ENCODE measurements at regions not wholly inside any gene's neighbourhood (a gene's known extent, or its start where the extent isn't known, plus 50 kb on each side); places are given as distances from the start of the nearest gene placed in this dataset.

- DNase-seq, result no peak
These were observed 151.4 kb downstream of the ACKR3 start for GRCh38 chr2:236720974-236721540.

DNA sequence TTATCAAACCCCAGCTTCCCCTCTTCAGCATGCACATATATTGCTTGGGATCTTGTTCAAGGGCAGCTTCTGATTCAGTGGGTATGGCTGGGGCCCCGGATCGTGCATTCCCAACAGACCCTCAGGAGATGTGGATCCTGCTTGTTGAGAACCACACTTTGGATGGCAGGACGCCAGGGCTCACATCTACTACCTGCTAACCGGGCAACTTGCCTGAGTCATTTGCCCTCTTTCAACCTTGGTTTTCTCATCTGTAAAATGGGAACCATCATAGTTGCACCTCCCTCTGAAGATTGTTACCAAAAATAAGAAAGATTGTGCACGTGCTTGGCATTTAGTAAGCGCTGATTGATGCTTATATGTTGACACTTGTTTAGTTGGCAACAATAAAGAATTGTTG lies 154.6 kb downstream of the ACKR3 start:
- no peak for DNase-seq

GRCh38 chr2:236726701-236727450 lies 157.3 kb downstream of the ACKR3 start:
- no peak for DNase-seq

- no peak for DNase-seq
These were observed 159.5 kb downstream of the ACKR3 start for GRCh38 chr2:236728916-236729670.

DNA sequence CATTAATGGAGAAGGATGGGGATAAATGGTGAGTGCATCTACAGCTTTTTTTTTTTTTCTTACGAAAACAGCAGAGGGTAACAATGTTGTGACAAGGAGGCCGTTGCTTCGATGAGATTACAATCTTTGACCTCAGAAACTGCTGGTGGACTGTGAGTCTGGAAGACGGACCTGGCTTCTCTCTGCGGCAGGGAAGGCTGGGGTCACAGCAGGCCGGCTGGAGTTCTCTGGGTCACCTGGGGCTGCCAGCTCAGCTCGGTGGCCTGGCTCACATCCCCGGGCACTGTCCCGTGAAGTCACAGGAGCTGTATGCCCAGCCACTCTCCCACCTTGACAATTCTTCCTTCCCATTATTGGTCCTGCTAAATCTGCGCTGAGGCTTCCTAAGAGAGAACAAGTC lies 160.8 kb downstream of the ACKR3 start:
- DNase-seq, result no peak

DNA sequence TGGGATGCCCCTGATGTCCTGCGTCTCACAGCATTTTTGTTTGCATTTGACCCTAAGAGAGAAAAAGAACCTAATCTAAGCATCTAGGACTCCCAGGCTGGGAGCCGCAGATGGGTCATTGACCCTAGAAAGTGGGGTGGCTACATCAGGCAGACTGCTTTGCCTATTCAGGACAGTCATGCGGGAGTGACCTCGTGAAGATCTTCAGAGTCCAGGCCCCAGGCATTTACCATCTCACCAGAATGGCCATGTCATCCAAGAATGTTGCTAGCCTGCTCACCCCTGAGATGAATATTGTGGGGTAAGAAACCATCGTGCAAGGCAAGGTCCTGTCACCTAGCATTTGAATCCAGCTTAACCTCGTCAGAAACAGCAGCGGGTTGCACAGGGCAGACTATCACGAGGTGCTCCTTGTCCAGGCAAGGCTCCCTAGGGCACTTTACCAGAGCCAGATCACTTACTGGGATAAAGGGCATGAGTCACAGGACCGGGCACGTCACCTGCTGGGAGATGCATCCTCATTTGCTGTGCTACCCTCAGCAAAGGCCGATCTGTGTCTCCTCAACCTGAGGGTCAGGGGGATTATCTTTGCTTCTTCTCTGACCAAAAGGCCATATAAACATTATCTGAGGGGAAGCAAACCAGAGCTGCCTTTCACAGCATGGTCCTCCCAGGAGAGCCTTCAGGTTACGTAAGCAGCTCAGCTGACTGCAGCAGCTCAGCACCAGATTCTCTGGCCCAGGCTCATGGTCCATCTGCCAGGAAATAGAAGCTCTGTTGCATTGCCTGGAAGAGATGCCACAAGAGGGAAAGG lies 162.3 kb downstream of the ACKR3 start:
- no peak for DNase-seq

GRCh38 chr2:236733156-236733555 lies 163.5 kb downstream of the ACKR3 start:
- no peak for DNase-seq

GRCh38 chr2:236735825-236736238 lies 166.2 kb downstream of the ACKR3 start:
- DNase-seq, result no peak

DNA sequence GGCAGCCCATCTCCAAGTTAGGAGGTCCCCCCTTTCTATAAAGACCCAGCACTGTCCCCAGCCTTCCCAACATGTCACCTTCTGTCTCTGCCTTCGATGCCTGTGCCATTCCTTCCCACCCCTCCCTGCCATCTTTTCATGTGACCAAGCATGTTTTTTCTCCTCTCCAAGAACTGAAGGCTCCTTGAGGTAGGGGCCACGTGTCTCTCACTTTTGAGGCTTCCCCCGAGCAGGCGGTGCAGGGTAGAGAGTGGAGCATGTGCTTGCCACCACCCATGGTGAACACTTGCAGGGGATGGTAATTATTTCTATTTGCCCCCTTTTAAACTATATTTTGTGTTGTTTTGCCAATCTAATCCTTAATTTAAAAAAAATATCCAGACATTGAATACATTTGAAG lies 168.4 kb downstream of the ACKR3 start:
- no peak for DNase-seq

GRCh38 chr2:236738896-236739295 lies 169.3 kb downstream of the ACKR3 start:
- no peak for DNase-seq

DNA sequence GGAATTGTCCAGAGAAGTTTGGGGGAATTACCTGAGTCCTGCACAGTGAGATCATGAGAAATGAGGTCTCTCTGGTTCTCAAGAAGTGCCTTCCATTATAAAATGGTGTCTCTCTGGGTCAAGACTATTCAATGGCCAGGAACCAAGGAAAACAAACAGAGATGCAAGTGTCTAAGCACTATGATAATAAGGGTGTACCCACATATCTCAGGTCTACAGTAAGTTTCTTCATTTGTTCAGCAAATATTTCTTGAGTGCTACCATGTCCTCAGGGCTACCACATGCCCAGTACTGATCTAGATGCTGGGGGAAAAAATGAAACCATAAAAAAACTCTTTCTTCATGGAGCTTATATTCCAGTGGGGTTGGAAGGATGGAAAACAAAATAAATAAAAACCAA lies 170.0 kb downstream of the ACKR3 start:
- no peak for DNase-seq

DNA sequence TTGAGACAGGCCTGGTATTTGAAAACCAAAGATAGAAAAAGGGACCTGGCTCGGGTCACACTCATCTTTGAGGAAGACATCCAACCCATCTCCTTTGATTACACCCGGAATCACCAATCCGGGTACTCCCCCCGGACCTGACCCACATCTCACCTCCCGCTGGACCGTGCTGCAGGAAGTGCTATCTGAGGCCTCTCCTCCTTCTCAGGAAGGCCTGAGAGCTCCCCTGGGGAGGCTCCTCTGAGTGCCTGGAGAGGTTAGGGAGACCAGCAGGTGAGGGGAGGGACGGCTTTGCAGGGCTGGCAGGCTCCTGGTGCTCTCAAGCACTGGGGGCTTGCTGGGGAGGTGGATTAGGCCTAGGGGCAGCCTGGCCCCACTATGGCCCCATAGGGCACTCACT lies 170.9 kb downstream of the ACKR3 start:
- no peak for DNase-seq

DNA sequence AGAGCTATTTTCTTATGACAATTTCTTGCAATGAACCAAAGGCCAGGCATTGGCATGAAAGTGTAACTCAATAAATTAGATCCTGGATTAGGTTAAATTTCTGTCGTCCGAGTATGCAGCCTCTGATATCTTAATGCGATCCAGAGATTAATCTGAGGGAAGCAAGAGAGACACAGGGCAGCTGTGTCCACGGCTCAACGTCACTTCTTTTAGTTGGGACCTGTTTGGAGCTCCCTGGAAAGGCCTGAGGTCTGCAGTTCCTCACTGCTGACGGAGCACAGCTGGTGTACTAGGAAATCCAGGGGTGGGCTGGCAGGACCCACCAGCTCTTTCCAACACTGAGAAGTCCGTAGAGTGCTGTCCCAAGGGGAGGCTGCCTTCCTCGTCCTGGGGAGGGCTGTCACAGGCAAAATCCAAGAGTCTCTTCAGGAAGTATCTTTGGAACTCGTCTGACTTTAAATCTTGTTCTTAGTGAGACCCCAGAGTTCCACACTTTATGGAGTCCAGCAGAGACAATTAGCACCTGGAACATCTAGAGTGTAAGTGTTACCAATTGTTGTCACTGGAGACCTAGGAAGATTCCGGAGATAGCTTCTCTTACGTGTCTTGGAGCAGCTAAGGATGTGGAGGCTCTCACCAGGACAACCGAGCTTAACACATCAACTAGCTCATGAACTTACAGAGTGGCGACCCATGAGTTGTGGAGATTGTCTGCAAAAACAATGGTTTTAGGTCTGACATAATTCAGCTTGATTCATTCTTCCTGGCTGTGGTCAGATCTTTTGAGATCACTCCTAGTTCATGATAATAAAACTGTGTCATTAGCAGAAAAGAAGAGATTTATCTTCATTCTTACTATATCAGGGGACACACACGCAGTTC lies 173.7 kb downstream of the ACKR3 start:
- no peak for DNase-seq

DNA sequence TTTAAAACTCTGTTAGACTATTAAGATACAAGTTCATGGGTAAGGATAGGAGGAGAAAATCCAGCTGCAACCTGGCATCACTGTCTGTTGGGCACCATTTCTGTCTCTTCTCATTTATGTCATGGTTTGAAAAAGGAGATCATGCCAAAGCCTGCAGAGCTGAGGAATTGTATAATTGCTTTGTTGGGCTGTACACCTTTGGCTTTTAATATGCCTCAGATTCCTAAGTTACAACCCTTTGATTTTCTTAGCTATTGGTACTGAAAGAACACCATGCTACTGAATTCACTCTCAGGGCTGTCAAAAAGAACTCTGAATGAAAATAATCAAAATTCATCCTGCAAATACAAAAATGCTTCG lies 174.3 kb downstream of the ACKR3 start:
- no peak for DNase-seq

GRCh38 chr2:236744281-236744705 lies 174.7 kb downstream of the ACKR3 start:
- DNase-seq, result no peak

GRCh38 chr2:236744716-236745115 lies 175.1 kb downstream of the ACKR3 start:
- DNase-seq, result no peak

DNA sequence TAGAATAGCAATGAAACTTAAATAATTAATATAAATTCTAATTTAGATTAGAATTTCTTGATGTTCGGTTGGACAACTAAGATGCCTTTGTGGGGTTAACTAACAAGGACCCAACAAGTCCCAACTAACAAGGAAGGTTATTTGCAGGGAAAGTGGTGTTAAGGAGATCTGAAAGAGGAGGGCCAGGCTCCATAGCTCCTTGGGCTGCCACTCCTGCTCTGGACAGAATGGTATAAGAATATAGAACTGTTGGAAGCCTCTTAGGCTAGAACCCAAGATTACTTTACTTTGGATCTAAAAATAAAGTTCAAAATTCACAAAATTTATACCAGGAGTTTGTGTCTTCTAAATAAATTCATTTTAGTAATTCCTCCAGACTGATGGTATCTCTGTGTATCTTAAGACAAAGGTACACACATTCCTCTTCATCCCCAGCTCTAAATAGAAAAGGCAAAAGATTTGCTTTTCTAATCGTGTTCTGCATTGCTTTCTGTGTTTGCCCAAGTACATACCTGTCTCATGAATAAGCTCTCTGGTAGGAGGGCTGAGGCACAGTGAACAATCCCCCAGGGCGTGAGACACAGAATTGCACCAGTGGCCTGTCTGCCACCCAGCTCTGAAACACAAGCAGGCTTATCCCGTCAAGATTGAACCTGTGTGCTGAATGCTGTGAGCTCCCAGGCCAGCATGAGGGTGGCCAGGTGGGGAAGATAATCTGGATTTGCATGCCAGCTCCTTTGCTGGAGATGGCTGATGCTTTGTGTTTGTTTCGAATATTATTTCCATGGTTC lies 176.0 kb downstream of the ACKR3 start:
- no peak for DNase-seq

DNA sequence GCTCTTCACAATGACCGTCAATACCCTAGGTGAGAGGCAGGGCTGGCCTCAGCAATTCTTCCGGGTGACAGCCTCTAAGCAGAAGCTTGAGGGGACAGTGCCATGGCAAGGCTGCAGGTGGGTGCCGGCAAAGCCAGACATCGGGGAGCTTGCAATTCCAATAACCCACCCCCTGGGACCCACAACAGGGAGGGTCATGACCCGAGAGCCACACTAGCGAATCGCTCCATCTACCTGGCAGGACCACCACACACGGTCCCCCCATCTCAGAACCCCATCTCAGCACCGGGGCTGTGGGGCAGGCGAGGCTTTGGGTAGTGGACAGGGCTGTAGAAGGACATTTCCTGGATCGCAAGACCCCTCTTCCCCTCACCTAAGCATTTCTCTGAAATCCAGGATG lies 177.2 kb downstream of the ACKR3 start:
- no peak for DNase-seq

DNA sequence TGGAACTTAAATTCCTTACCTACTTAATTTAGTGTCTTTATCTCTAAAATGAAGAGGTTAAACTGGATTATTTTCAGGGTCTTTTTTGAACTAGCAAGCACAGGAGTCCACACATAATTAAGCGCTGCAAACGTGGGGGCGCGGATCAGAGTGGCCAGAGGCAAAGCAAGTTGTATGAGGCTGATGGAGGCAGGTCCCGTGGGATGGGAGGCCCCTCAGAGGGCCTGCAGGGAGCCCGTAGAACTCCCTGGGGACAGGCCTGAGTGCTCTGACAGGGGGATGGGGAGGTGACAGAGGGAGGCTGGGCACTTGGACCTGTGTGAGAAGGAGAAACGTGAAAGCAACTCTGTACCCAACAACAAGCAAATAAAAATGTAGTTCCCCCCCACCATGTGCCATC lies 177.8 kb downstream of the ACKR3 start:
- no peak for DNase-seq

DNA sequence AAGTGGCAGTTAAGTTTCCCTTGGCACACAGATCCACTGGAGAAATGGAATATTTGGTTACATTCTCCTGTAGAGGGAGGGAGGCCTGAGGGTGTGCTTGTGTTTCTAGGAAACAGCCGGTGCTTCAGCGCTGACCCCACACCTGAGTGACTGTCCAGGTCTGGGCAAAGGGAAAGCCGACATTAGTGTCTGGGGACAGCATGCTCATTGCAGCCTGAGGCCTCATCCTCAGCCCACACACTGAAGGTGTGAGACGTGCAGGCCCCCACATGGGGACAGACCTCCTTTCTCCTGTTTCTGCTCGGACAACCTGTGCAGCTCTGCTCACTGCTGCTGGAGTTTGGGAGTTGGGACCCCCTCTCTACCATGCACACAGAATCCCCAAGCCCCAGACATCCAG lies 178.3 kb downstream of the ACKR3 start:
- DNase-seq, result no peak

- no peak for DNase-seq
These were observed 178.8 kb downstream of the ACKR3 start for GRCh38 chr2:236748385-236748784.

Measured in stimulated activated CD4-positive, alpha-beta T cell treated with anti-CD3 and anti-CD28 coated beads, Interleukin-4, amount 100 ng/mL, for 4 hours (primary cell).